GM19467 (cell line): ENCODE measurements at regions not wholly inside any gene's neighbourhood (a gene's known extent, or its start where the extent isn't known, plus 50 kb on each side); places are given as distances from the start of the nearest gene placed in this dataset.
"Not testable (repeated sequence)": the region's sequence is repeated elsewhere in the genome, so short reads cannot be mapped to it uniquely, and the experiment has no call there.

Source experiments
- ATAC-seq: cut with Tn5 transposase; IDR thresholded peaks from one replicate; pipeline ENCODE4 v1.9.1; 2021; ENCODE audit warnings: mild to moderate bottlenecking, moderate library complexity; ENCODE audit not compliant: unreplicated experiment

DNA sequence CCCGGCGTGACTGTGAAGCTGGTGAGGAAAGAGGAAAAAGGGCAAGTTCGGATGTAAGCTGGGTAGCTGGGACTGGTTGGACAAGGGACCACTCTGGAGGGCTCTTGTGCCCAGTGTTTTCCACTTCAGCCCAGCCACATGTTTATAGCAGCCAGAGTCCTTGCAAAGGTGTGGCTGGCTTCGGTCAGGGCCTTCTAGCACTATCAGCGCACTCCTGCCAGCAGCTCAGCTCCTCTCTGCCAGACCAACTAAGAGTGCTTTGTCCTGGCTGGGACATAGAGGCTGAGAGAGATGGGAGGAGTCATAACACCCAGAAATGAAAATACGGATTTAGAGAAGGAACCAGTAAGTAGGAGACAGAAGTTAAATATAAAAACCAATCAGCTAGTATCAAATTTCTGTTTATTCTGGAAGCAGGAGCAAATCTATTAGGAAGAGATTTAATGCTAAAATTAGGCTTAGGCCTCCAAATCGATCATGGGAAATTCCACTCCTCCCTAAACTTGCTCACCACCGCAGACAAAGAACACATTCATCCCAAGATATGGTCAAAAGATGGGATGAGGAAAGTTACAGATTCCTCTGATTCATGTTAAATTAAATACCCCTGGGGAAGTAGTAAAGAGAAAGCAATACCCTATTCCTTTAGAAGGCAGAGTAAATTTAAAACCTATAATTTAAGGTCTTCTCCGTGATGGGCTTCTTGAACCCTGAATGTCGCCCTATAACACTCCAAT lies 135.0 kb downstream of the RALA start:
- ATAC-seq: no peak

DNA sequence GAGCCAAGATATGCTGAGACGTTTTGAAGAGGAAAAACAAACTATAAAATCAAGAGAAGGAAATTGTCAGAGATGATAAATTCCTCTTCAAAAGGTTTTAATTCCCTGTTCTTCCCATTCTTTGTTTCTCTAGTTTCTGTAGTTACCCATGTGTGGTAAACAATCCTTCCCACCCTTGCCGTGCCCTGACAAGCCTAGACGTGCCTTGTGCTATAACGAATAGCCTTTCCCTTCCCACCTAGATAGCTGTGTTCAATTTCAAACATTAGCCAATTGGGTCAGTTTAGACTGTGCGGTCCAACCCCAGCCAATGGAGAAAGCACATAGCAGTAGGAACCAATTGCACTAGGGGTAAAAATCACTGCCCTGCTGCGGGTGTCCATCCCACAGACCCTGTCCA lies 138.1 kb downstream of the RALA start:
- no peak for ATAC-seq

DNA sequence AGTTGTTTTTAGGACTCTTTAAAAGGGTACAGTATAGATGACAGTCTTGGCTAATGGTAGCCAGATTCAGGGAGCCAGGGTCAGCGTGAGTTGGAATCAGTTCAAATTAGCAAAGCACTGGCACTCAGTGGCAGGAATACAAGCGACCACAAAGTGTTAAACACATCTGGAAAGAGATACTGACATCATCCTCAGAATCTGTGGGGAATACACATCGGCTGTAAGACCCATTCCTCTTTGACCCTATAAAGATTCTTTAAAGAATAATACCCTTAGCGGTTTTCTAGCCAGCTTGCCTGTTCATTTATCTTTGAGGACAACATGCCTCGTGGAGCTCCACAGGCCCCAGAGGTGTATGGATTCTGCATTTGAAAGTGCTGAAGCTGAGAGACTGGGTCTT lies 139.1 kb downstream of the RALA start:
- not testable (repeated sequence) for ATAC-seq

DNA sequence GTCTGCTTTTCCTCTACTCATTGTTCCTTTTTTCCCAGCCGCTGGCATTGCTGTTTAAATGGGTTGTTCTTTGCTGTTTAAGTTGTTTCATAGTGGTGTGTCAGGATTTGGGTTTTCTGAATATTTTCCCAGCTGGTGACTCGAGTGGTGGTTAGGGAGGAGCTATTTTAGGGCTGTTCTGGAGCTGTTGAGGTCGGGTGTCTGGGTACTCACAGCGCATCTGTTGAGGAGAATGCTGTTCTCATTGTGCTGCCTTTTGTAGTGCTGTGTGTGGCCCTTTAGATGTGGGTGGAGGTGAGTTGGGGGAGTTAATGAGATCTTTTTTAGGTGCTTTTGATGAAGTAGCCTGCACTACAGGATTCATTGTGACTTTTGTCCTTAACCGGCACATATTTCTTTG lies 139.5 kb downstream of the RALA start:
- ATAC-seq: not testable (repeated sequence)

DNA sequence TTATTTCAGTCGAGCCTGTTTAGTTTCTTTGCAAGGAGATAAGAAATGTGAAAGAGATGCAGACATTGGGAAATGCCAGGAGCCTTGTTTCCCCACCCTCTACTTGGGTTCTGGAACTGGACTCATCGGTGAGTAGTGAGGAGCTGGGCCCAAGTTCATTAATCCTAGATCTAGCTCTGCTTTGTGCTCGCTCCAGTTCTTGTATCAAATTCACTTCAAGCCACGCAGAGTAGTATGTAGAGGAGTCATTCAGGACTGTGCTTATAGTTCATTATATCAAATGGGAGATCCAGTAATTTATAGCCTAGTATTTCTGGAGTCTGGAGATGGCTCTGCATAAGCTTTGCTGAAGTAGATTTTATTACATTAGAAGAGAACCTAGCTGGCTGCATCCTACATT lies 142.5 kb downstream of the RALA start:
- not testable (repeated sequence) for ATAC-seq

DNA sequence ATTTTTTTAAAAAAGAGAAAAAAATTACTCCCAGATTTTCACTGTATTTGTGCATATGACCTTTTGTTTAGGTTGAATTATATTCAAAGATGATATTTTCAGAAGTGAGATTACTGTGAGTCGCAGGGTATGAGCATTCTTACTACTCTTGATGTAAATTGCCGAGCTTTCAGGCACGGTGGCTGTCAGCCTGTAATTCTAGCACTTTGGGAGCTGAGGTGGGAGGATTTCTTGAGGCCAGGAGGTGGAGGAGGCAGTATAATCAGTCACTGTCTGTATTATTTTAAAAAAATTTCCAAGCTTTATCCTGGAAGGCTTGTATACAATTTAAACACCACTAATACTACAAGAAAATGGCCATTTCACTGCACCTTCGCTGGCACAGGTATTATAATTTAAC lies 145.1 kb downstream of the RALA start:
- not testable (repeated sequence) for ATAC-seq

DNA sequence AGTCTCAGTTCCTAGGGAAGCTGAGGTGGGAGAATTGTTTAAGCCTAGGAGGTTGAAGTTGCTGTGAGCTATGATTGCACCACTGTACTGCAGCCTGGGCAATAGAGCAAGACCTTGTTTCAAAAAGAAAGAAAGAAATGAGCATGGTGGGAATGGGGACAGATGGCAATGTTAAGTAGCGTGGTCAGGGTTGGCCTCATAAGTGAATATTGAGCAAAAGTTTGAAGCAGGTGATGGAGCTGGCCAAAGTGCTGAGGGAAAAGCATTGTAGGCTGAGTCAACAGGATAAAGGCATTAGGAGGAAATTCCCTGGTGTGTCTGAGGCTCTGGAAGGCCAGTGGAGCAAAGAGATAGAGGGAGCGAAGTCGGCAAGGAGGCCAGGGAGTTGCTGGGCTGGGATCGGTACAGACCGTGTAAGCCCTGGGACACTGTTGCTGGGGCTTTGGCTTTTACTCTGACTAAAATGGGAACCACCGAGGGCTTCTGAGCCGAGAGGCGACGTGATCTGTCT lies 151.0 kb downstream of the RALA start:
- not testable (repeated sequence) for ATAC-seq

DNA sequence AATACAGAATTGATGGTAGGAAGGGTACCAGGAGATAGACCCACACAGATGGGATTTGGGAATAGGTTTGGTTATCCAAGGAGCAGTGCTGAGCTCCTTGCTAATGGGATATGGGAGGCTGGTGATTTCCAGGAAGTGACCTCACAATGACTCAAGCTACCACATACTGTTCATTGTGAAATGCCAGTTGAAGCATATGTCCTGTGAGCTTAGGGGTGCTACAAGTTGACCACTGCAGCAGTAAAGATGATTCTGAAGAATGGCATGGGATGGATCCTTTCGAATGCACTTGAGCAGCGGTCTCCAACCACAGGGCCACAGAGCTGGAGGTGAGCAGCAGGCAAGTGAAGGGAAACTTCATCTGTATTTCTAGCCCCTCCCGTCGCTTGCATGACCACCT lies 158.2 kb downstream of the RALA start:
- not testable (repeated sequence) for ATAC-seq

DNA sequence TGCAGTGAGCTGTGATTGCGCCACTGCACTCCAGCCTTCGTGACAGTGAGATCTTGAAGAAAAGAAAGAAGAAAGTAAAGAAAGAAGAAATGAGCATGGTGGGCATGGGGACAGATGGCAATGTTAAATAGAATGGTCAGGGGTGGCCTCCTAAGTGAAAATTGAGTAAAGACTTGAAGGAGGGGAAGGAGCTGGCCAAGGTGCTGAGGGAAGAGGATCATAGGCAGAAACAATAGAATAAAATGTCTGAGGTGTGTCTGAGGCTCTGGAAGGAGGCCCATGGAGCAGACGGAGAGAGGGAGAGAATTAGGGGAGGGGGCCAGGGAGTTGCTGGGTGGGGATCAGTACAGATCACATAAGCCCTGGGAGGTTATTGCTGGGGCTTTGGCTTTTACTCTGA lies 163.1 kb downstream of the RALA start:
- not testable (repeated sequence) for ATAC-seq

DNA sequence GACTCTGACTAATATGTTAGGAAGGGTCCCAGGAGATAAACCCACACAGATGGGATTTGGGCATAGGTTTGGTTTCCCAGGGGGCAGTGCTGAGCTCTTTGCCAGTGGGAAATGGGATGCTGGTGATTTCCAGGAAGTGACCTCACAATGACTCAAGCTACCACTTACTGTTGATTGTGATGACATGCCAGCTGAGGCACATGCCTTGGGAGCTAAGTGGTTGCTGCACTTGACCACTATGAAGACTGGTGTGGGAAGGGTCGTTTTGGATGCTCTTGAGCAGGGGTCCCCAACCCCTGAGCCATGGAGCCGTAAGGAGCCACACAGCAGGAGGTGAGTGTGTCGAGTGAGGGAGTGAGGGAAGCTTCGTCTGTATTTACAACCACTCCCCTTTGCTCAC lies 159.0 kb upstream of the CDK13 start:
- ATAC-seq: not testable (repeated sequence)

DNA sequence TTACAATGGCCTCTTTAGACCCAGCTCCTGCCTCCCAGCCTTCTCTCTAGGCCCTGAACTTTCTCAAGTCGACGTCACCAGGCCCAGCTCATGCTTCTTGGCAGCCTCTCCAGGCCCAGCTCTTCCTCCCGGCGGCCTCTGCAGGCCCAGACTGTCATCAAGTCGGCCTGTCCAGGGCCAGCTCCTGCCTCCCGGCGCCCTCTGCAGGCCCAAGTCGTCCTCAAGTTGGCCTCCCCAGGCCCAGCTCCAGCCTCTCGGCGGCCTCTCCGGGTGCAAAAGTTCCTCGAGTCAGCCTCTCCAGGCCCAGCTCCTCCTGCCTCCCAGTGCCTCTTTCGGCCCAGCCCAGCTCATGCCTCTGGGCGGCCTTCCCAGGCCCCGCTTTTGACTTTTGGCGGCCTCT lies 158.1 kb upstream of the CDK13 start:
- ATAC-seq: not testable (repeated sequence)

DNA sequence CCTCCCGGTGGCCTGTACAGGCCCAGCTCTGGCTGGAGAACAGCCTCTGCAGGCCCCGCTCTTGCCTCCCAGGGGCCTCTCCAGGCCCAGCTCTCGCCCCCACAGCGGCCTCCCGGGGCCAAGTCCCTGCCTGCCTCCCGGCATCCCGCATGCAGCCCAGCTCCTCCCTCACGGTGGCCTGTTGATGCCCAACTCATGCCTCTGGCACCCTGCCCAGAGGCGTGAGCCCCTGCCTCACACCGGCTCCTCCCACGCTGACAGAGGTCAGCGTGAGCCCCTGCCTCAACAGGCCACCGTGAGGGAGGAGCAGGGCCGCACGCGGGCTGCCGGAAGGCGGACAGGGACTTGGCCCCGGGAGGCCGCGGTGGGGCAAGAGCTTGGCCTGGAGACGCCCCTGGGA lies 157.0 kb upstream of the CDK13 start:
- not testable (repeated sequence) for ATAC-seq

DNA sequence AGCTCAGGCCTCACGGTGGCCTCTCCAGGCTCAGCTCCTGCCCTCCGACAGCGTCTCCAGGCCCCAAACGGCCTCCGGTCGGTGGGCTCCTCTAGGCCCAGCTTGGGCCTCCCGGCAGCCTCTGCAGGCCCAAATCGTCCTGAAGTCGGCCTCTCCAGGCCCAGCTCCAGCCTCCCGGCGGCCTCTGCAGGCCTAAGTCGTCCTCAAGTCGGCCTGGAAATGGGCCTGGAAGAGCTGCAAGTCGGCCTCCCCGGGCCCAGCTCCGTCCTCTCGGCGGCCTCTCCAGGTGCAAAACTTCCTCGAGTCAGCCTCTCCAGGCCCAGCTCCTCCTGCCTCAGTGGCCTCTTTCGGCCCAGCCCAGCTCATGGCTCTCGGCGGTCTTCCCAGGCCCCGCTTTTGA lies 156.2 kb upstream of the CDK13 start:
- not testable (repeated sequence) for ATAC-seq

DNA sequence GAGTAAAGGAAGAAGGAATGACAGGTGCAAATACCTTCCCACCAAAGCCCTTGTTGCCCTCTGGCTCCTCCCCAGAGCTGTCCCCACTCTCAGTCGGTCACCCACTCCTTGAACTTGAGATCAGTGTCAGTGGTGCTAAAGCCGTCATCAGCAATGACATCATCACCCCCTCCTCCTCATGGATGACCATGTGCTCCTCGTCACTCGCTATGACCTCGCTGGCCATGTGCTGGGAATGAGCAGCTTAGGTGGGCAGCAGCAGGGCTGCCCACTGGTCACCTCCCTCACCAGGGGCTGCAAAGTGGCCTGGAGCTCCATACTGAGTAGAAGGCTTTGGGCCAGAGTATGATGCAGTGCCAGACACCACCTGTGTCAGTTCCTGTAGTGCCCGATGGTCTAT lies 153.1 kb upstream of the CDK13 start:
- ATAC-seq: not testable (repeated sequence)

DNA sequence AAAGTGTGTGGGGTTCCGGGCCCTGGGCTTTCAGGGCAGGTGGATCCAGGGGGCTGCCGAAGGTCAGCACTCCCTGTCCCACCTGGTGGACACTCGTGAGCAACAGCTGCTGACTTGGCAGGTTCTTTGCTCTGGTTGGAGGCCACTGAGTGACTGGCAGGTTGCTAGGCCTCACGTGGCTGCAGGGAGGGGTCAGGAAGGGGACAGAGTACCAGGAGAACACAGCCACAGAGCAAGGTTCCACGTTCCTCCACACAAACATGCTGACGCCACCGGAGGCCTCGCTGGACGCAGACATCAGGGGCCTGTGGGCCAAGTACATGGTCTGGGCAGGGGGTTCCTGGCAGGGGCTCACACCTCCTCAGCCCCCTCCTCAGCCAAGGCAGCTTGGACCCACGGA lies 152.0 kb upstream of the CDK13 start:
- ATAC-seq: not testable (repeated sequence)

DNA sequence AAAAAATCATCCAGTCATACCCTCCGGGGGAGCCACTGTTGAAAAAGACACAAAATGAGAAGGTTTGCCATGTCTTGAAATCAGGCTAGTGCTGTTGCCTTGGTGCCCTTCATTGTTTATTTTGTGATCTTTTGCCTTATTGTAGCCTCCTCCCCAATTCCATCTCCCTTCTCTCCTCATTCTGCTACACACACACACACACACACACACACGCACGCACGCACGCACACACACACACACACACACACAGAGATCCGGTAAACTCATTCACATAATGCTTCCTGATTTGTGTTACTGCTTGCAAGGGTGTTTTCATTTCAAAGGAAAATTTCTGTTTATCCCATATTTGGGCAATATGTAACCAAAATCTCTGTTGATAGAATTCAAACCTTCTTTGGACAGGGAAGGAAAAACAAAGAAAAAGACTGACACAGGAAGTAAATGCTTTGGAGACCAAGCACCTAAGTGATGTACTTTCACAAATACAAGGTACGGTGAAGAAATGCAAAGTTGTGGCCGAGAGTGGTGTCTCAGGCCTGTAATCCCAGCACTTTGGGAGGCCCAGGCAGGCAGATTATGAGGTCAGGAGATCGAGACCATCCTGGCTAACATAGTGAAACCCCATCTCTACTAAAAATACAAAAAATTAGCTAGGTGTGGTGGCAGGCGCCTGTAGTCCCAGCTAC lies 141.1 kb upstream of the CDK13 start:
- ATAC-seq: no peak

DNA sequence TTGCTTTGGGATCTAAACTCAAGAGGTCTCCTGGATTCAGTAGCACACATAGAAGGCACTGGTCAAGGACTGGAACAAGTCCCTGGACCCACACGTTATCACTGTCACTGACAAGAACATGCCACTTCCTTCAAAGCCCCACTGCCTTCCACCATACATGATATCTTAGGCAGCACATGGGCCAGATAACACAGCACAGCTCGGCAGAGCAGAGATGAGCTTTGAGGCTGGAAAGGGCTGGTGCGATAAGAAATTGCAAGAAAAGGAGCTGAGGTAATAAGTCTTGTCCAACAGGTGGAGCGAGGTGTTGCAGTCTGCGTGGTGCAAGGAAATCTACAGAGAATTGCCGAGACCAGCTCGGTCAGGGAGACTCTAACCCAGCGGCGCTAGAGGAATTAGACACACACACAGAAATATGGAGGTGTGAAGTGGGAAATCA lies 139.8 kb upstream of the CDK13 start:
- no peak for ATAC-seq

DNA sequence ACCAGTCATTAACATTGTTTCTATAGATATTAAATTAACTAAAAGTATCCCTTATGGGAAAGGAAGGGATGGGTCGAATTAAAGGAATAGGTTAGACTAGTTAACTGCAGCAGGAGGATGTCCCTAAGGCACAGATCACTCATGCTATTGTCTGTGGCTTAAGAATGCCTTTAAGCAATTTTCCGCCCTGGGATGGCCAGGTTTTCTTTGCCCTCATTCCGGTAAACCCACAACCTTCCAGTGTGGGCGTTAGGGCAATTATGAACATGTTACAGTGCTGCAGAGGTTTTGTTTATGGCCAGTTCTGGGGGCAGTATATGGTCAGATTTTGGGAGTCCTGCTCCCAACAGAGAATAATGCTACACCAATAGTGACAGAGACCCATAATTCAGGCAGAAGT lies 139.3 kb upstream of the CDK13 start:
- ATAC-seq: no peak

DNA sequence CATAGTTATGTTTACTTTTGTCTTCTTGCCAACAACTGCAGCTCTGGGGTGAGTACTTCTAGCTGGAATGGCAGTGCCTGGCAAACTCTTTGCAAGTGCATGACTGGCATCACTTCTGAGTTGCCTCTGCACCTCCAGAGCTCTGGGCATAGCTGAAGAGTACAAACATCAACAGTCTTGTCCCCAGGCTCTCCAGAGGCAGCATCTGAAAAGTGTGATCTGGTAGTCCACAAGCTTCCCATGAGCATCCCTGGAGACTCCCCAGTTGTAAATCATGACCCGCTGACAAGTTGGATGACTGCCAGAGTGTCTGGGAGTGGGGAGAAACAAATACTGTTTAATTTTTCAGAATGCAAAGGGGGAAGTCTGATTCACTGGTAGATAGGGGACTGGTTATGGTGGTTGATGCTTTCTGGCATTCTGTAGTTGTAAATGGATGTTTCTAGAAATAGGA lies 138.9 kb upstream of the CDK13 start:
- ATAC-seq: no peak

DNA sequence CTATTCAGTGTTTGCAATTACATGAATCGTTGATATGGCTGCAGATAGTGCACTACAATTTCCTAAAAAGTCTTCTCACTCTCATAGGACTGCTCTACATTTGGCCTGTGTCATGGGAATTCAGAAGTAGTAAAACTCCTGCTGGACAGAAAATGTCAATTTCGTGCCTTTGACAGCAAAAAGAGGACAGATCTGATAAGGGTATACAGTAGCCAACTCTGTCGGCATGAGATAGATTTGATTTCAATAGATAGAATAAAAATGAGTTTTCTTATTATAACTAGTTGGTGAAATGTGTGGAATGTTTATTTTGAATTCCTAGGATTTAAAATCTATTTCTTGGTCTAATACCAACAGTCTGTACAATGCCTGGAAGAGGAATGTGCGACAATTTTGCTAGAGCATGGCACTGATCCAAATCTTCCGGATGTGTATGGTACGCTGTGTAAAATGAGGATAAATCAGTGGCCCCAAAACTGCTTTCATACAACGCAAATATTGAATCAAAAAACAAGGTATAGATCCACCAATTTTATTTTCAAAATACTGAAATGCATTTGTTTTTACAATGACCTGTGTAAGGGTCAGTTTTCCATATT lies 133.5 kb upstream of the CDK13 start:
- no peak for ATAC-seq

DNA sequence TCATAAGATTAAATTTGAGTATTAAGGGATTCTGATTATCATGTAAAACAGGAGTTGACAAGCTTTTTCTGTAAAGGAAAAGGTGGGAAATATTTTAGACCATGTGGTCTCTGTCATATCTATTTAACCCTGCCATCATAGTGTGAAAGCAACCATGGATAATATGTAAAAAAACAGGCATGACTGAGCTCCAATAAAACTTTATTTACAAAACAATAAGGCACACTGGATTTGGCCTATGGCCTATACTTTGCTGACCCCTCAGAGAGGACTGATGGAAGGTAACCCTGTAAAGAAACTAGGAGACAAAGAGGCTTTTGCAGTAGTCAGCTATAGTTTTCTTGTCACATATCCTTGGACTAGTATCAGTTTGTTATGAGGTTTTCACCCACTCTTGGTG lies 130.5 kb upstream of the CDK13 start:
- ATAC-seq: no peak
